Raji (cell line): ENCODE measurements at regions not wholly inside any gene's neighbourhood (a gene's known extent, or its start where the extent isn't known, plus 50 kb on each side); places are given as distances from the start of the nearest gene placed in this dataset.
A peak's percentile ranks its signal among the peaks of the same experiment; 100 is the strongest.

Experiments
- POLR2A ChIP-seq: IDR thresholded peaks from 2 replicates; pipeline ENCODE4 v1.6.1; 2011; ENCODE audit warnings: low read depth, low read length, control low read depth; ENCODE audit not compliant: insufficient read depth

DNA sequence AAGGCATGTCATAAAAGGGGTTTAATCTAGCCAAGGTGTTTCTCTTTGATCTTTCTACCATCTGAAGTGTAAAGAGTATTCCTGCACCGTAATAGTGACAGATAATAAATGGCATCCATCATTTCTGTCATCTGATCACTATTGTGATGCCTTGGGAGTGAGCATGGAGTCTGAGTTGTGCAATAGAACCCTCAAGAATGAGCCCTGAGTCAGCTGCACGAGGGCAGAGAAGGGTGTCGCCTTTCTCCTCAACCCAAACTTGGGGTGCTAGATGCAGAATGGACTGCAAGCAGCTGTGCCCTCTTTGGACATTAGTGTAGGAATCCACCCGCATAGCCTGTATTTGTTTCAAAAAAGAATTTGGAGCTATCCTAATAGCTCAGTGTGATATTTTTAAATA lies 115.2 kb downstream of the ZNF37A start:
- TF ChIP-seq POLR2A: no peak

- TF ChIP-seq POLR2A: no peak
These were observed 118.3 kb downstream of the ZNF37A start for GRCh38 chr10:38212460-38212859.

DNA sequence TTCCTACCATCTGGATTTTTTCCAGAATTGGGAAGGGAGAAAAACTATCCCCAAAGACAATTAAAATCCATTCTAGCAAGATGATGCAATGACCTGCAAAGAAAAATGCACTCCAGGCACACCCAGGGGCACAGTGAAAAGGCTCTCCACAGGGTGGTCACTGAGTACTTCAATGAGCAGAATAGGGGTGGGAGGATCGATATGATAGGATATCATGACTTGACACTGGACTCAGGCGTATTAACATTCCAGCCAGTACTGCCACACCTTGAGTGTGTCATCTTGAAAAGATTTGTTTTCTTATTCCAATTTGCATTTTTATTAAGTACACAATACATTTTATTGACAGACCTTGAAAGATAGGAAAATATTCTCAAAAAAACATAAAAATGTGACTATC lies 132.2 kb downstream of the ZNF37A start:
- no peak for TF ChIP-seq POLR2A

- no peak for TF ChIP-seq POLR2A
These were observed 134.3 kb downstream of the ZNF37A start for GRCh38 chr10:38228394-38228793.

GRCh38 chr10:38355911-38356526 lies 261.9 kb downstream of the ZNF37A start:
- peak; percentile 49 for TF ChIP-seq POLR2A

- peak; percentile 55 for TF ChIP-seq POLR2A
These were observed 308.6 kb downstream of the ZNF37A start for GRCh38 chr10:38402442-38403346.
